Keratinocyte (primary cell): ENCODE measurements at regions not wholly inside any gene's neighbourhood (a gene's known extent, or its start where the extent isn't known, plus 50 kb on each side); places are given as distances from the start of the nearest gene placed in this dataset.

ENCODE experiments used
- EZH2 ChIP-seq: IDR thresholded peaks from one replicate; pipeline ENCODE4 v1.6.1; 2012; ENCODE audit warnings: inconsistent platforms, mild to moderate bottlenecking, low read length, moderate library complexity
- TF ChIP-seq, protein P1 (sequence below), 3 experiments: IDR thresholded peaks in 1 of 3; conservative IDR thresholded peaks in 1 of 3; optimal IDR thresholded peaks in 1 of 3; 2 replicates in 2 of 3; 3 replicates in 1 of 3; pipeline versions ENCODE3 to v1.5.1; 2011; ENCODE audit warnings: low read length in 3 of 3, mild to moderate bottlenecking in 3 of 3, moderate library complexity in 2 of 3, control low read depth in 1 of 3, inconsistent platforms in 1 of 3; ENCODE audit not compliant: insufficient read depth in 2 of 3; ENCODE audit errors: extremely low read depth in 1 of 3

DNA sequence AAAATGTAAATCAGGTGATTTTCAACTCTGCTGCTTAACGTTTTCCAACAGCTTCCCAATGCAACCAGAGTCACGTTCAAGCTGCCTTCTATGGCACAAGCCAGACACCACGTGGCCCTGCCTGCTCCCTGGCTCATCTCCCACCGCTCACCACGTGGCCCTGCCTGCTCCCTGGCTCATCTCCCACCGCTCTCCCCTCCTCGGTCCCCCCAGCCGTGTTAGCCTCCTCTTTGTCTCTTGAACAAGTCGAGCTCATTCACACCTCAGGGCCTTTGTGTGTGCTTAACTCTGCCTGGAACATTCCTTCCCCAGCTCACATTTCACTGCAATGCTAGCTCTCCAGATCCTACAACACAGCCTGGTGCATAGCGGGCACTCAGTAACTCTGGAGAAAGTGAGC, 307.6 kb downstream of the CTTN start:
- TF ChIP-seq, protein P1, sequence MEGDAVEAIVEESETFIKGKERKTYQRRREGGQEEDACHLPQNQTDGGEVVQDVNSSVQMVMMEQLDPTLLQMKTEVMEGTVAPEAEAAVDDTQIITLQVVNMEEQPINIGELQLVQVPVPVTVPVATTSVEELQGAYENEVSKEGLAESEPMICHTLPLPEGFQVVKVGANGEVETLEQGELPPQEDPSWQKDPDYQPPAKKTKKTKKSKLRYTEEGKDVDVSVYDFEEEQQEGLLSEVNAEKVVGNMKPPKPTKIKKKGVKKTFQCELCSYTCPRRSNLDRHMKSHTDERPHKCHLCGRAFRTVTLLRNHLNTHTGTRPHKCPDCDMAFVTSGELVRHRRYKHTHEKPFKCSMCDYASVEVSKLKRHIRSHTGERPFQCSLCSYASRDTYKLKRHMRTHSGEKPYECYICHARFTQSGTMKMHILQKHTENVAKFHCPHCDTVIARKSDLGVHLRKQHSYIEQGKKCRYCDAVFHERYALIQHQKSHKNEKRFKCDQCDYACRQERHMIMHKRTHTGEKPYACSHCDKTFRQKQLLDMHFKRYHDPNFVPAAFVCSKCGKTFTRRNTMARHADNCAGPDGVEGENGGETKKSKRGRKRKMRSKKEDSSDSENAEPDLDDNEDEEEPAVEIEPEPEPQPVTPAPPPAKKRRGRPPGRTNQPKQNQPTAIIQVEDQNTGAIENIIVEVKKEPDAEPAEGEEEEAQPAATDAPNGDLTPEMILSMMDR (optimal IDR thresholded peaks at IDR 0.05 in 1 of 3, IDR thresholded peaks at IDR 0.05 in 1 of 3, conservative IDR thresholded peaks at IDR 0.05 in 1 of 3; ENCODE audit: extremely low read depth in 1 of 3, insufficient read depth in 2 of 3, low read length in 3 of 3), result no peak
- no peak for TF ChIP-seq EZH2
